Skeletal muscle cell (primary cell): ENCODE measurements at regions not wholly inside any gene's neighbourhood (a gene's known extent, or its start where the extent isn't known, plus 50 kb on each side); places are given as distances from the start of the nearest gene placed in this dataset.

Source experiments
- DNase-seq: peaks from one replicate; pipeline ENCODE4 v3.0.0-alpha.2; 2010; ENCODE audit warnings: low read depth
- H3K4me3 ChIP-seq: 2 replicates; pipeline ENCODE4 v1.5.1; 2011; ENCODE audit warnings: low read depth, mild to moderate bottlenecking, control low read depth, low read length, moderate library complexity

GRCh38 chr21:38887062-38887686, 81.4 kb downstream of the ETS2 start:
- no peak overlapping the region for H3K4me3 ChIP-seq
- DNase-seq: no peak

GRCh38 chr21:38885909-38886308, 80.2 kb downstream of the ETS2 start:
- H3K4me3 ChIP-seq: no peak overlapping the region
- DNase-seq: no peak

- no peak for DNase-seq
- no peak overlapping the region for H3K4me3 ChIP-seq
Measured at GRCh38 chr21:38884440-38884839, 78.7 kb downstream of the ETS2 start.

- DNase-seq: no peak
- no peak overlapping the region for H3K4me3 ChIP-seq
Measured at GRCh38 chr21:38883142-38883541, 77.4 kb downstream of the ETS2 start.

GRCh38 chr21:38881131-38881530, 75.4 kb downstream of the ETS2 start:
- no peak overlapping the region for H3K4me3 ChIP-seq
- no peak for DNase-seq

GRCh38 chr21:38880577-38880966, 74.8 kb downstream of the ETS2 start:
- H3K4me3 ChIP-seq: no peak overlapping the region

GRCh38 chr21:38879912-38880576, 74.3 kb downstream of the ETS2 start:
- no peak for DNase-seq
- no peak overlapping the region for H3K4me3 ChIP-seq

More at GRCh38 chr21:38880577-38880966, 74.8 kb downstream of the ETS2 start:
- no peak for DNase-seq

- no peak overlapping the region for H3K4me3 ChIP-seq
- DNase-seq: no peak
Measured at GRCh38 chr21:38878379-38879179, 72.8 kb downstream of the ETS2 start.

GRCh38 chr21:38875694-38876492, 70.2 kb downstream of the ETS2 start:
- H3K4me3 ChIP-seq: no peak overlapping the region
- no peak for DNase-seq
